GM10266 (cell line): ENCODE measurements at regions not wholly inside any gene's neighbourhood (a gene's known extent, or its start where the extent isn't known, plus 50 kb on each side); places are given as distances from the start of the nearest gene placed in this dataset.

Experiments
- DNase-seq: peaks from one replicate; pipeline ENCODE4 v3.0.0; 2012; ENCODE audit errors: extremely low spot score
- TF ChIP-seq, protein P1 (sequence below): IDR thresholded peaks from 2 replicates; pipeline ENCODE4 v1.5.1; 2012; ENCODE audit warnings: mild to moderate bottlenecking, low read depth; ENCODE audit not compliant: control insufficient read depth, insufficient read depth; ENCODE audit errors: missing control alignments

DNA sequence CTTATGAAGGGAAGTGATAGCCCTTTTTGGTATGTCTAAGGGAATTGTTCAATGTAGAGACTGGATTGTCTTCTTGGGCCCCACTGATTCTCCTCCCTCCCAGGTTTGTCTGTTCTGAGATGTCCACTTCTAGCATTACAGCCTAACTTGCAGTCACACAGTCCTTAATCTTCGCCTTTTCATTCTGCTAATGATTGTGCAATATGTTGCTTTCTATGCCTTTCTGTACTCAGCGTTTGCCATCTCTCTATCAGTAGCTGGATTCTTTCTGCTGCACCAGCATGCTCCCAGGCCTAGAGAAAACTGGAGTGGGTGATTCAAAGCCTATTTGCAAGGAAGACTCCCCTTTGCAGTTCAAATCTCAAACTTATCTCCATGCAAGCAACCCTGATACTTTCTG, 307.5 kb upstream of the DACH1 start:
- TF ChIP-seq, protein P1, sequence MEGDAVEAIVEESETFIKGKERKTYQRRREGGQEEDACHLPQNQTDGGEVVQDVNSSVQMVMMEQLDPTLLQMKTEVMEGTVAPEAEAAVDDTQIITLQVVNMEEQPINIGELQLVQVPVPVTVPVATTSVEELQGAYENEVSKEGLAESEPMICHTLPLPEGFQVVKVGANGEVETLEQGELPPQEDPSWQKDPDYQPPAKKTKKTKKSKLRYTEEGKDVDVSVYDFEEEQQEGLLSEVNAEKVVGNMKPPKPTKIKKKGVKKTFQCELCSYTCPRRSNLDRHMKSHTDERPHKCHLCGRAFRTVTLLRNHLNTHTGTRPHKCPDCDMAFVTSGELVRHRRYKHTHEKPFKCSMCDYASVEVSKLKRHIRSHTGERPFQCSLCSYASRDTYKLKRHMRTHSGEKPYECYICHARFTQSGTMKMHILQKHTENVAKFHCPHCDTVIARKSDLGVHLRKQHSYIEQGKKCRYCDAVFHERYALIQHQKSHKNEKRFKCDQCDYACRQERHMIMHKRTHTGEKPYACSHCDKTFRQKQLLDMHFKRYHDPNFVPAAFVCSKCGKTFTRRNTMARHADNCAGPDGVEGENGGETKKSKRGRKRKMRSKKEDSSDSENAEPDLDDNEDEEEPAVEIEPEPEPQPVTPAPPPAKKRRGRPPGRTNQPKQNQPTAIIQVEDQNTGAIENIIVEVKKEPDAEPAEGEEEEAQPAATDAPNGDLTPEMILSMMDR, result no peak

DNA sequence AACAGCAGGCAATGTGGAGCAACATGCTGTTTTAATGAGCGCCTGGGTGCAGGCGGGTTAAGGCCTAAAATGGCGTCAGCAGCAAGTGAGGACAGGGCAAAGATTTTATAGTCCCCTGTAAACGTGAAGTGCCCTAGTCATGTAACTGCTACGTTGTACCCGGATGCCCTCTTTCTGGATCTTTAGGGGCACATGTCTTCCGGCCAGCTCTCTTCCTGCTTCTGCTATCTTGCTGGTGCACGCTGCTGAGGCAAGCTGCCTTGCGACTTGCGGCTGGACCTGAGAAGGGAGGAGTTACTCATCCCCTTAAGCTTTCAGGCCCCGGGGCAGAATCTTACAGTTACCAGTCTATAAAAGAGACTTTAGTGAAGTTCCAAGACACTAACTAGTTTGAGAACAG, 303.6 kb upstream of the DACH1 start:
- DNase-seq, result no peak
- TF ChIP-seq, protein P1, result no peak

More for the DNA sequence above, 307.5 kb upstream of the DACH1 start:
- DNase-seq, result no peak

DNA sequence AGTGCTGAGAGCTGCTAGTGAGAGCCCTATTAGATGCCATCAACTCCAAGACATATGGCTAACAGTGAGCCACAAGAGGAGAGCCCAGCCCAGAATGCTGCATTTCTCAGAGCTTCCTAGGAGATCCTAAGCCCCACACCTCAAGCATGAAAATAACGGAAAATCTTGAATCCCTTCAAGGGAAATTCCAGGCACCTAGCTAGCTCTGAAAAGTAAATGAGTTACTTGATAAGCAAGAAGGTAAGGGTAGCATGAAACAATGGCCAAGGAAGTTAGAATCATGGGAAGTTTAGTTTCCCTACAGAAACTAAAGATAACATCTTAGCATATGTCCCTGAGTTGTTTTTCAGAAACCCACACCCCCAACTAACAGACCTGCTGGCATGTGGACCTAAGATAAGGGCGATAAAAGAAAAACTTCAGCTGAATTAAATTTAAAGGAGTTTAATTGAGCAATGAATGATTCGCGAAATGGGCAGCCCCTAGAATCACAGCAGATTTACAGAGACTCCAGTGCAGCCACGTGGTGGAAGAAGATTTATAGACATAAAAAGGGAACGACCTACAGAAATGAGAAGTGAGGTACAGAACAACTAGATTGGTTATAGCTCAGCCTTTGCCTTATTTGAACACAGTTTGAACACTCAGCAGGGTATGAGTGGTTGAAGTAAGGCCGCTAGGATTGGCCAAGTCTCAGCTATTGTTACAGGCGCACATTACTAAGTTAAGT, 301.3 kb upstream of the DACH1 start:
- no peak for DNase-seq
- TF ChIP-seq, protein P1, result no peak

DNA sequence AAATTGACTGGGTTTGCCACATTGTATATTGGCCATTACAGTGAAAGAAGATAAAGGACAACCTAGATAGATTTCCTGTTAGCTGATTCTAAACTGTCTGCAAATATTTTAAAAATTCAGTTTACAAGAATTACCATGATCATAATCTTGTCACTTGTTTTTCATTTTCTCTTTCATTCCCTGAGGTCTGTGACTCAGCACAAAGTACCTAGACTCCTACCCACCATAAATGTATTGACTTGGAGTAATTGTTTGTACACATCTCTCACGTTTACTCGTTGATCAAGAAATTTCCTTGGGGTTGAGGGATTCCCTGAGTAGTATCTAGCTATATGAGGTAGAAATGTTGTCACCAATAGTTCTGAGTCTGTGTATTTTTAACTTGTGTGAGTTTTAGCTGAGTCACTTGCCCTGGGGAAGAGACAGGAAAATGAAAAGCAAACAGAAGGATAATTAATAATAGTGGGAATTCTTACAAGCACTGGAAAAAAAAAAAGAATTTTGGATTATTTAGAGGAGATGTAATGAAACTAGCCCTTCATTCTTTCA, 299.2 kb upstream of the DACH1 start:
- TF ChIP-seq, protein P1, result no peak
- DNase-seq, result no peak

DNA sequence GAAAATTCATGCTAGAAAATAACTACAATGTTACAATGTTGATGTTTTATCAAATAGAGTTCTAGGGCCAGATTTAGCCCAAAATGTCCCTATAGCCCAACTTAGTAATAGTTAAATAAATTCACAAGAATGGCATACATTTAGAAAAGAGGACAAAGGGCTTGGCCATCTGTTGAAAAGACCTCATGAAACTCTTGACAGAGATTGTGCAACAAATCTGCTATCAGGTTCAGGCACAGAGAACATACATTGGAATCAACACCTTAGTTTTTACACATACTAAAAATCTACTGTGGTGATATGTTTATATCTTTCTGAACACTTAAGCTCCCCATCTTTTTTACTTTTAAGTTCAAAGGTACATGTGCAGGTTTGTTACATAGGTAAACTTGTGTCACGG, 298.3 kb upstream of the DACH1 start:
- TF ChIP-seq, protein P1, result no peak
- no peak for DNase-seq

DNA sequence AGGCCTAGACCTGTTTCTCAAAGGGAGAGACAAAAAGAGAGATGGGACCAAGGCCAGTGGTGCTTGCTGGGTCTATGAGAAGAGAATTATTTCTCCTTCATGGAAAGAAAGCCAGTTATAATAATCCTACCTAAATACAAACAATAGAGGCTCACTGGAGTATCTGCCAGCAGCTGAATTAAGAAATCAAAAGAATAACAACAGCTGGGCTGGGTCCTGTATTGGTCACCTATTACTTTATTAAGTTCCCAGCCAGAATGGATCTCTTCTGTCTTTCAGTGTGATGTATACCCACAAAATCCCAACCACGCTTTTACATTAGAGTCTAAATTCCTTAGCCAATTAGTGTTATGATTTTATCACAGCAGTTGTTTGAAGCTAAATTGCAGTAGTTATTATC, 297.8 kb upstream of the DACH1 start:
- DNase-seq, result no peak
- TF ChIP-seq, protein P1, result no peak

DNA sequence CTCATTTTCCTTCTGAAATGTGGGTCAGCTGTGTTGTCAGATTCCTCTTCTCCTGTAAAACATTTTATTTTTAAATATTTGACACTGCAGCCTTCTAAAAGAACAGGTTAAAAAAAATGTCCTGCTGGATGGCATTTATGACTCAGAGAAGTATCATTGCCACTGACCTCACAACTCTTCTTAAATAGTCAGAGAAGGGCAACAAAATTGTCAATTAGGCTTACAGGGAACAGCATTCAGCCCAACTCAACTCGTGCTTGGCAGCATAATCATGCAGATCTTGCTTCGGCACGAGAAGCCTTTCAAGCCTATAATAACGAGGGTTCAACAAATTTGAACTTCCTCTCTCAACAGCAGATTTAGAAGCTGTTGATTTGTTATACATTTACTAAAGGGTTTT, 296.7 kb upstream of the DACH1 start:
- TF ChIP-seq, protein P1, result no peak

More for the DNA sequence above, 296.7 kb upstream of the DACH1 start:
- no peak for DNase-seq
